Lower leg skin (tissue), 4 donors: ENCODE measurements at regions not wholly inside any gene's neighbourhood (a gene's known extent, or its start where the extent isn't known, plus 50 kb on each side); places are given as distances from the start of the nearest gene placed in this dataset.
"Not testable (repeated sequence)": the region's sequence is repeated elsewhere in the genome, so short reads cannot be mapped to it uniquely, and the experiment has no call there.

ENCODE experiments used
- DNase-seq, 2 donors: peaks; one replicate each; pipeline ENCODE4 v3.0.0-alpha.2; 2019; ENCODE audit warnings: low spot score in 2 of 2
- H3K4me3 ChIP-seq: fragments of 200-600 bp; sonication (generic); 2 replicates; pipeline ENCODE4 v1.5.1; 2017; ENCODE audit warnings: mild to moderate bottlenecking, low read depth; ENCODE audit not compliant: poor library complexity, severe bottlenecking
- POLR2A ChIP-seq, 2 donors: fragments of 450-650 bp; IDR thresholded peaks; one replicate each; pipeline ENCODE4 v1.6.1; 2016 to 2017; ENCODE audit warnings: antibody characterized with exemption in 2 of 2, mild to moderate bottlenecking in 1 of 2, moderate library complexity in 1 of 2
- WGBS, 2 donors: methylation state at CpG; one replicate each; pipeline ENCODE4 v1.1.5; 2018; 5-methylcytosine and 5-hydroxymethylcytosine counted together
- intact Hi-C: fragments of 100-400 bp; cut with DNase I; formaldehyde crosslinking; loops from one replicate; pipeline ENCODE4 v1.15.0; 2023; ENCODE audit warnings: low total_unique reads
- TF ChIP-seq, protein P1 (sequence below), 3 donors: fragments of 450-650 bp; IDR thresholded peaks; one replicate each; pipeline ENCODE4 v1.5.1; 2016; ENCODE audit warnings: antibody characterized with exemption in 3 of 3, mild to moderate bottlenecking in 3 of 3, moderate library complexity in 2 of 3

- WGBS, 2 donors = 68 to 76% methylated on average over 5 of the region's 5 CpGs
- intact Hi-C loops = no loop called here
- no peak for TF ChIP-seq POLR2A (IDR thresholded peaks at IDR 0.05)
- TF ChIP-seq, protein P1, sequence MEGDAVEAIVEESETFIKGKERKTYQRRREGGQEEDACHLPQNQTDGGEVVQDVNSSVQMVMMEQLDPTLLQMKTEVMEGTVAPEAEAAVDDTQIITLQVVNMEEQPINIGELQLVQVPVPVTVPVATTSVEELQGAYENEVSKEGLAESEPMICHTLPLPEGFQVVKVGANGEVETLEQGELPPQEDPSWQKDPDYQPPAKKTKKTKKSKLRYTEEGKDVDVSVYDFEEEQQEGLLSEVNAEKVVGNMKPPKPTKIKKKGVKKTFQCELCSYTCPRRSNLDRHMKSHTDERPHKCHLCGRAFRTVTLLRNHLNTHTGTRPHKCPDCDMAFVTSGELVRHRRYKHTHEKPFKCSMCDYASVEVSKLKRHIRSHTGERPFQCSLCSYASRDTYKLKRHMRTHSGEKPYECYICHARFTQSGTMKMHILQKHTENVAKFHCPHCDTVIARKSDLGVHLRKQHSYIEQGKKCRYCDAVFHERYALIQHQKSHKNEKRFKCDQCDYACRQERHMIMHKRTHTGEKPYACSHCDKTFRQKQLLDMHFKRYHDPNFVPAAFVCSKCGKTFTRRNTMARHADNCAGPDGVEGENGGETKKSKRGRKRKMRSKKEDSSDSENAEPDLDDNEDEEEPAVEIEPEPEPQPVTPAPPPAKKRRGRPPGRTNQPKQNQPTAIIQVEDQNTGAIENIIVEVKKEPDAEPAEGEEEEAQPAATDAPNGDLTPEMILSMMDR (IDR thresholded peaks at IDR 0.05) = no peak
- DNase-seq = peak in 1 of 2 donors; percentile 65
- no peak overlapping the region for H3K4me3 ChIP-seq
Measured at GRCh38 chr17:45641541-45641940, 142.6 kb upstream of the CRHR1 start.

GRCh38 chr17:45643591-45643990 is 140.5 kb upstream of the CRHR1 start:
- 87% methylated on average over 10 of the region's 10 CpGs for WGBS, 2 donors
- H3K4me3 ChIP-seq = no peak overlapping the region
- peak in 1 of 2 donors; percentile 72 for DNase-seq
- intact Hi-C loops = no loop called here
- TF ChIP-seq, protein P1 (IDR thresholded peaks at IDR 0.05) = no peak
- no peak for TF ChIP-seq POLR2A (IDR thresholded peaks at IDR 0.05)

DNA sequence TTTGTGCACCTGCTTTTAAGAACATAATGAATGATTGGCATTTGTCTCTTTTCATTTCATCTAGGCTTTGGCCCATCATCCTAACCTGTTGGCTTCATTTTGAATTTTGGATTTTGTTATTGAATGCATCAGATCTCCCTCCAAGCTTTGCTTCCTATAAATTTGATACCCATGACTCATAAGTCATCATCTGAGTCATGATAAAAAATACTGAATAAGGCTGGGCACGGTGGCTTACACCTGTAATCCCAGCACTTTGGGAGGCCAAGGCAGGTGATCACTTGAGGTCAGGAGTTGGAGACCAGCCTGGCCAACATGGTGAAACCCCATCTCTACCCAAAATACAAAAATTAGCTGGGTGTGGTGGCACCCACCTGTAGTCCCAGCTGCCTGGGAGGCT is 139.5 kb upstream of the CRHR1 start:
- H3K4me3 ChIP-seq = not testable (repeated sequence)
- DNase-seq = peak in 1 of 2 donors; percentile 10
- intact Hi-C loops = loop anchor here (5.0 kb wide), 1 partner anchor 183 kb away; no protein-coding TSS in a partner anchor
- WGBS, 2 donors = 42 to 63% methylated on average over 1 of the region's 1 CpG

- DNase-seq = no peak
- WGBS, 2 donors = 89 to 90% methylated on average over 3 of the region's 3 CpGs
- H3K4me3 ChIP-seq = no peak overlapping the region
- TF ChIP-seq, protein P1 (IDR thresholded peaks at IDR 0.05) = no peak
- TF ChIP-seq POLR2A (IDR thresholded peaks at IDR 0.05) = no peak
- intact Hi-C loops = loop anchor here (5.0 kb wide), 1 partner anchor 182 kb away; no protein-coding TSS in a partner anchor
Measured at GRCh38 chr17:45645330-45645729, 138.8 kb upstream of the CRHR1 start.

DNA sequence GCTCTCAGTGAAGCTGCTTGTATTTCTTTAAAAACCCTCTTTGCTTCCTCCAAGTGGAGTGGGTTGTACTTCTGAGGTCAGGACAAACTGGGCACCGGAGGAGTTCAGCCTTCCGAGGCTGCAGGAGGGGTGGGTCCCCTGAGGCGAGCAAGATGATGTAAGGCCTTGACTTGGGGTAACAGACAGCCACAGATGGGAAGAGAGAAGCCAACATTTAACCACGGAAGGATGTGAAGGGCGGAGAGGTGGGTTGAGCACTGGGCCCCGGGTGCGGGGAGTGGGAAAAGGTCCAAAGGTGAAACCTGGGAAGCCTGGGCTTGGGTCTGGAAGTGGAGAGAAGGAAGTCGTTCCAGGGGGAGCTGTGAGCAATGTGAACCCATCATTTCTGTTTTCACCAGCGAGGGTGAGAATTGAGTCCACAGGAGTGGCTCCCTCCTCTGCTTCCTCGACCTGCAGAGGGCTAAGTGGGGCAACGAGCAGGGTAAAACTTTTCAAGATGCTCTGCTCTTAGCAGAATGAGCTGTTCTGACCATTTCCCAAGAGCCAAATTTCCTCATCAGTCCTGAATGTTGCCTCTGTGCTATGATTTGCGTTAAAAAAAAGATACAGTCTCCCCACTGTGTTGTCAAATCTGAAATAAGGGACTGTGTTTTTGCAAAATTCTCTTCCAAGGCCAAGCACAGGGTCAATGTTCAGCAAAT is 137.7 kb upstream of the CRHR1 start:
- intact Hi-C loops = loop anchor here (5.0 kb wide), 1 partner anchor 181 kb away; no protein-coding TSS in a partner anchor
- peak in 1 of 2 donors; percentile 74 for DNase-seq
- TF ChIP-seq, protein P1 (IDR thresholded peaks at IDR 0.05) = no peak
- TF ChIP-seq POLR2A (IDR thresholded peaks at IDR 0.05) = no peak
- no peak overlapping the region for H3K4me3 ChIP-seq
- WGBS, 2 donors = 34 to 40% methylated on average over 12 of the region's 12 CpGs

DNA sequence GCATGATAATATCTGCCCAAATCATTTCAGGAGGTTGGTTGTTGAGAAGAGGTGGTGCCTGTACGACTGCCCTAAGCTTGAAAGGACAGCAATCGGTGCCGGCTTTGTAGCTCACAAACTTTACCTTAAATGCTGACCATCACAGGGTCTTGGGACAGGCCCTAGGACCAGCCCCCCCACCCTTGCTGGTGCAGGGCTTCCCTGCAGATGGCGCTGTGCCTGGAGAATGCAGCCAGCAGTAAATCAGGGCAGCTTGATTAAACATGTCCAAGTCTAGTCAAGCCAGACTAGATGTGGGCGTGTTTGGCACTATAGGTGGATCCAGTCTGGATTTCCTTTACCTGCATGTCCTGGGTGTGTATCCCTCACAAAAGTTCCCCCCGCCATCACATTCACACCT is 135.5 kb upstream of the CRHR1 start:
- H3K4me3 ChIP-seq = no peak overlapping the region
- intact Hi-C loops = loop anchor here (5.0 kb wide), 1 partner anchor 179 kb away; no protein-coding TSS in a partner anchor
- TF ChIP-seq, protein P1 (IDR thresholded peaks at IDR 0.05) = no peak
- no peak for TF ChIP-seq POLR2A (IDR thresholded peaks at IDR 0.05)
- no peak for DNase-seq
- WGBS, 2 donors = 54 to 60% methylated on average over 6 of the region's 6 CpGs
